HG03045 (cell line): ENCODE measurements at regions not wholly inside any gene's neighbourhood (a gene's known extent, or its start where the extent isn't known, plus 50 kb on each side); places are given as distances from the start of the nearest gene placed in this dataset.
A peak's percentile ranks its signal among the peaks of the same experiment; 100 is the strongest.
"Not testable (repeated sequence)": the region's sequence is repeated elsewhere in the genome, so short reads cannot be mapped to it uniquely, and the experiment has no call there.

Experiments
- ATAC-seq: cut with Tn5 transposase; IDR thresholded peaks from one replicate; pipeline ENCODE4 v1.9.1; 2021; ENCODE audit warnings: mild to moderate bottlenecking, moderate library complexity; ENCODE audit not compliant: unreplicated experiment

- peak; percentile 38 for ATAC-seq
Measured at GRCh38 chr21:14688412-14688811, 142.3 kb upstream of the SAMSN1 start.

- peak; percentile 53 for ATAC-seq
Measured at GRCh38 chr21:14687268-14687625, 141.1 kb upstream of the SAMSN1 start.

- ATAC-seq = peak; percentile 71
Measured at GRCh38 chr21:14686466-14687267, 140.6 kb upstream of the SAMSN1 start.

- ATAC-seq = no peak
Measured at GRCh38 chr21:14685568-14685967, 139.5 kb upstream of the SAMSN1 start.

- ATAC-seq = no peak
Measured at GRCh38 chr21:14684071-14684470, 138.0 kb upstream of the SAMSN1 start.

- no peak for ATAC-seq
Measured at GRCh38 chr21:14683063-14683462, 136.9 kb upstream of the SAMSN1 start.

GRCh38 chr21:14678973-14679574 is 133.0 kb upstream of the SAMSN1 start:
- ATAC-seq = no peak

- ATAC-seq = no peak
Measured at GRCh38 chr21:14677639-14678179, 131.6 kb upstream of the SAMSN1 start.

- ATAC-seq = no peak
Measured at GRCh38 chr21:14677013-14677412, 130.9 kb upstream of the SAMSN1 start.

GRCh38 chr21:14675774-14676530 is 129.8 kb upstream of the SAMSN1 start:
- no peak for ATAC-seq

- ATAC-seq = no peak
Measured at GRCh38 chr21:14673649-14674048, 127.5 kb upstream of the SAMSN1 start.

GRCh38 chr21:14672466-14672865 is 126.4 kb upstream of the SAMSN1 start:
- ATAC-seq = no peak

- no peak for ATAC-seq
Measured at GRCh38 chr21:14670409-14670808, 124.3 kb upstream of the SAMSN1 start.

GRCh38 chr21:14669092-14669491 is 123.0 kb upstream of the SAMSN1 start:
- ATAC-seq = not testable (repeated sequence)

- no peak for ATAC-seq
Measured at GRCh38 chr21:14657241-14658008, 111.3 kb upstream of the SAMSN1 start.

- no peak for ATAC-seq
Measured at GRCh38 chr21:14646893-14647292, 100.8 kb upstream of the SAMSN1 start.

- ATAC-seq = no peak
Measured at GRCh38 chr21:14645702-14646101, 99.6 kb upstream of the SAMSN1 start.

GRCh38 chr21:14632359-14632758 is 86.2 kb upstream of the SAMSN1 start:
- ATAC-seq = no peak

- ATAC-seq = peak; percentile 62
Measured at GRCh38 chr21:14630556-14631069, 84.5 kb upstream of the SAMSN1 start.

- ATAC-seq = no peak
Measured at GRCh38 chr21:14629461-14629860, 83.3 kb upstream of the SAMSN1 start.

- ATAC-seq = not testable (repeated sequence)
Measured at GRCh38 chr21:14623079-14623478, 77.0 kb upstream of the SAMSN1 start.
